IgD-negative memory B cell (primary cell): ENCODE measurements at regions not wholly inside any gene's neighbourhood (a gene's known extent, or its start where the extent isn't known, plus 50 kb on each side); places are given as distances from the start of the nearest gene placed in this dataset.

Experiments used
- H3K27ac Mint-ChIP-seq, 3 donors: one replicate each; pipeline ENCODE4 v1.8.0; 2020 to 2022; ENCODE audit warnings: mild to moderate bottlenecking in 3 of 3, mixed read lengths in 3 of 3, moderate library complexity in 1 of 3
- H3K27me3 Mint-ChIP-seq: one replicate; pipeline ENCODE4 v1.8.0; 2021; ENCODE audit warnings: mixed read lengths
- H3K36me3 Mint-ChIP-seq: one replicate; pipeline ENCODE4 v1.8.0; 2020; ENCODE audit warnings: mild to moderate bottlenecking, mixed read lengths
- H3K4me1 Mint-ChIP-seq, 3 donors: one replicate each; pipeline ENCODE4 v1.8.0; 2020 to 2022; ENCODE audit warnings: mixed read lengths in 3 of 3, mild to moderate bottlenecking in 1 of 3
- H3K4me3 Mint-ChIP-seq, 4 donors: one replicate each; pipeline ENCODE4 v1.8.0; 2020 to 2022; ENCODE audit warnings: mild to moderate bottlenecking in 4 of 4, mixed read lengths in 4 of 4, moderate library complexity in 3 of 4
- H3K9me3 Mint-ChIP-seq, 3 donors: one replicate each; pipeline ENCODE4 v1.8.0; 2020 to 2021; ENCODE audit warnings: mixed read lengths in 3 of 3, mild to moderate bottlenecking in 1 of 3

- peaks cover 0 to 1% (median 0%) of the 10 kb centered on the region in 3 donors for H3K4me1 Mint-ChIP-seq
- peaks cover 1% of the 10 kb centered on the region for H3K36me3 Mint-ChIP-seq
Measured at GRCh38 chr3:43867436-43868072, 176.8 kb downstream of the ABHD5 start.

GRCh38 chr3:43869491-43869890 is 178.8 kb downstream of the ABHD5 start:
- Mint-ChIP-seq H3K27me3 (peaks cover 19% of the 10 kb centered on the region), H3K4me1 (peaks cover 0 to 1% (median 0%) of the 10 kb centered on the region in 3 donors)

More at GRCh38 chr3:43867436-43868072, 176.8 kb downstream of the ABHD5 start:
- Mint-ChIP-seq H3K4me3 (no peak overlapping the region), H3K9me3 (no peaks in the 10 kb centered on the region), H3K27me3 (peaks cover 18% of the 10 kb centered on the region), H3K27ac (no peak overlapping the region)

GRCh38 chr3:43870120-43870519 is 179.4 kb downstream of the ABHD5 start:
- peaks cover 0 to 3% (median 0%) of the 10 kb centered on the region in 3 donors for H3K9me3 Mint-ChIP-seq
- H3K4me3 Mint-ChIP-seq: no peak overlapping the region
- no peaks in the 10 kb centered on the region for H3K4me1 Mint-ChIP-seq
- peaks cover 19% of the 10 kb centered on the region for H3K27me3 Mint-ChIP-seq
- H3K36me3 Mint-ChIP-seq: peaks cover 2% of the 10 kb centered on the region
- H3K27ac Mint-ChIP-seq: no peak overlapping the region

More at GRCh38 chr3:43869491-43869890, 178.8 kb downstream of the ABHD5 start:
- Mint-ChIP-seq H3K27ac (no peak overlapping the region), H3K4me3 (no peak overlapping the region), H3K36me3 (peaks cover 2% of the 10 kb centered on the region), H3K9me3 (peaks cover 0 to 3% (median 0%) of the 10 kb centered on the region in 3 donors)

- Mint-ChIP-seq H3K36me3 (peaks cover 2% of the 10 kb centered on the region), H3K9me3 (peaks cover 0 to 3% (median 0%) of the 10 kb centered on the region in 3 donors), H3K4me1 (no peaks in the 10 kb centered on the region), H3K27ac (no peak overlapping the region), H3K4me3 (no peak overlapping the region), H3K27me3 (peaks cover 19% of the 10 kb centered on the region)
Measured at GRCh38 chr3:43870844-43871626, 180.3 kb downstream of the ABHD5 start.

GRCh38 chr3:43871627-43872245 is 181.0 kb downstream of the ABHD5 start:
- Mint-ChIP-seq H3K9me3 (peaks cover 0 to 3% (median 0%) of the 10 kb centered on the region in 3 donors), H3K4me3 (no peak overlapping the region), H3K4me1 (no peaks in the 10 kb centered on the region), H3K36me3 (peaks cover 2% of the 10 kb centered on the region), H3K27ac (peak overlapping the region in 1 of 3 donors; percentile 24), H3K27me3 (peaks cover 19% of the 10 kb centered on the region)

- Mint-ChIP-seq H3K9me3 (peaks cover 0 to 3% (median 0%) of the 10 kb centered on the region in 3 donors), H3K36me3 (peaks cover 2% of the 10 kb centered on the region), H3K27ac (peak overlapping the region in 1 of 3 donors; percentile 24), H3K4me3 (no peak overlapping the region), H3K27me3 (peaks cover 21% of the 10 kb centered on the region), H3K4me1 (no peaks in the 10 kb centered on the region)
Measured at GRCh38 chr3:43872301-43872700, 181.6 kb downstream of the ABHD5 start.

- Mint-ChIP-seq H3K9me3 (peaks cover 0 to 3% (median 0%) of the 10 kb centered on the region in 3 donors), H3K27ac (no peak overlapping the region), H3K27me3 (peaks cover 22% of the 10 kb centered on the region), H3K4me1 (no peaks in the 10 kb centered on the region), H3K4me3 (no peak overlapping the region), H3K36me3 (peaks cover 2% of the 10 kb centered on the region)
Measured at GRCh38 chr3:43872901-43873300, 182.2 kb downstream of the ABHD5 start.

- no peaks in the 10 kb centered on the region for H3K4me1 Mint-ChIP-seq
- H3K4me3 Mint-ChIP-seq: no peak overlapping the region
- H3K36me3 Mint-ChIP-seq: peaks cover 2% of the 10 kb centered on the region
- no peak overlapping the region for H3K27ac Mint-ChIP-seq
- H3K9me3 Mint-ChIP-seq: peaks cover 0 to 3% (median 0%) of the 10 kb centered on the region in 3 donors
- peaks cover 19% of the 10 kb centered on the region for H3K27me3 Mint-ChIP-seq
Measured at GRCh38 chr3:43873723-43874122, 183.0 kb downstream of the ABHD5 start.

GRCh38 chr3:43874290-43874689 is 183.6 kb downstream of the ABHD5 start:
- Mint-ChIP-seq H3K4me1 (peaks cover 0 to 4% (median 0%) of the 10 kb centered on the region in 3 donors), H3K36me3 (peaks cover 2% of the 10 kb centered on the region), H3K27ac (no peak overlapping the region), H3K9me3 (peaks cover 0 to 3% (median 0%) of the 10 kb centered on the region in 3 donors), H3K27me3 (peaks cover 14% of the 10 kb centered on the region), H3K4me3 (no peak overlapping the region)

GRCh38 chr3:43874731-43875130 is 184.0 kb downstream of the ABHD5 start:
- H3K9me3 Mint-ChIP-seq: peaks cover 0 to 3% (median 0%) of the 10 kb centered on the region in 3 donors
- H3K27me3 Mint-ChIP-seq: peaks cover 14% of the 10 kb centered on the region

GRCh38 chr3:43876648-43877047 is 185.9 kb downstream of the ABHD5 start:
- peaks cover 10% of the 10 kb centered on the region for H3K27me3 Mint-ChIP-seq
- no peak overlapping the region for H3K27ac Mint-ChIP-seq
- H3K36me3 Mint-ChIP-seq: peaks cover 2% of the 10 kb centered on the region
- H3K9me3 Mint-ChIP-seq: peaks cover 0 to 3% (median 0%) of the 10 kb centered on the region in 3 donors
- no peak overlapping the region for H3K4me3 Mint-ChIP-seq
- peaks cover 0 to 4% (median 1%) of the 10 kb centered on the region in 3 donors for H3K4me1 Mint-ChIP-seq

More at GRCh38 chr3:43874731-43875130, 184.0 kb downstream of the ABHD5 start:
- peaks cover 0 to 4% (median 0%) of the 10 kb centered on the region in 3 donors for H3K4me1 Mint-ChIP-seq
- H3K4me3 Mint-ChIP-seq: no peak overlapping the region
- H3K27ac Mint-ChIP-seq: no peak overlapping the region
- peaks cover 2% of the 10 kb centered on the region for H3K36me3 Mint-ChIP-seq

- Mint-ChIP-seq H3K27ac (no peak overlapping the region), H3K9me3 (no peaks in the 10 kb centered on the region)
Measured at GRCh38 chr3:43879166-43879565, 188.4 kb downstream of the ABHD5 start.

GRCh38 chr3:43882976-43883680 is 192.4 kb downstream of the ABHD5 start:
- no peaks in the 10 kb centered on the region for H3K36me3 Mint-ChIP-seq
- H3K27me3 Mint-ChIP-seq: no peaks in the 10 kb centered on the region
- no peaks in the 10 kb centered on the region for H3K9me3 Mint-ChIP-seq
- peaks cover 0 to 4% (median 2%) of the 10 kb centered on the region in 3 donors for H3K4me1 Mint-ChIP-seq
- H3K27ac Mint-ChIP-seq: no peak overlapping the region
- no peak overlapping the region for H3K4me3 Mint-ChIP-seq

More at GRCh38 chr3:43879166-43879565, 188.4 kb downstream of the ABHD5 start:
- Mint-ChIP-seq H3K27me3 (peaks cover 2% of the 10 kb centered on the region), H3K36me3 (no peaks in the 10 kb centered on the region), H3K4me3 (no peak overlapping the region), H3K4me1 (peaks cover 0 to 4% (median 2%) of the 10 kb centered on the region in 3 donors)

GRCh38 chr3:43883729-43884396 is 193.1 kb downstream of the ABHD5 start:
- Mint-ChIP-seq H3K9me3 (no peaks in the 10 kb centered on the region), H3K27me3 (no peaks in the 10 kb centered on the region), H3K4me1 (peaks cover 0 to 4% (median 2%) of the 10 kb centered on the region in 3 donors), H3K27ac (no peak overlapping the region), H3K4me3 (no peak overlapping the region), H3K36me3 (no peaks in the 10 kb centered on the region)
